ENCODE measurements at regions not wholly inside any gene's neighbourhood (a gene's known extent, or its start where the extent isn't known, plus 50 kb on each side); places are given as distances from the start of the nearest gene placed in this dataset.

DNA sequence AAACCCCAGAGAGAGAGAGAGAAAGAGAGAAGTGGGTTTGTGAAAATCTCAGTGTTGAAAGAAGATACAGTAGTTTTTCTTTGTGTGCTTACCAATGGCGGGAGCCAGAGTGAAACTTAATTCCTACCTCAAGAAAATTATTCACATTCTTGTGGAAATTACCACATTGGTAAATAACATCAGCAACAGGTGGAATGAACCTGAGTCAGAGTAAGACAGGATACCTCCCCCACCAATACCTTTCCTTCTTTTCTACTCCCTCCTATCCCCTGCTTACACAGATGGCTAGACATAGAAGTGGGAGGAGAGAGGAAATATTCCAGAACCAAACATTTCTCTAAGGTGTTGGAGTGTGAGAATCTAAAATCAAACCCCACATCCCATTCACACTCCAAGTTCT lies 793.9 kb downstream of the SORCS3 start:
- H3K4me3 ChIP-seq (ENCODE audit: extremely low read depth in 1 of 4, insufficient read depth in 2 of 4, low read depth in 3 of 4, low read length in 4 of 4): no peak overlapping the region
- no peaks in the 10 kb centered on the region for H3K23me2 ChIP-seq (ENCODE audit: low read depth, low read length)
- no peak overlapping the region for H3K56ac ChIP-seq (replicated peaks; ENCODE audit: insufficient read length, low read depth, low read length)
- no peak overlapping the region for H4K8ac ChIP-seq (ENCODE audit: extremely low read depth, insufficient read depth, low read length)
- peaks cover 3 to 4% of the 10 kb centered on the region in 2 experiments; a peak in 2 of 4 replicates for H3K9me3 ChIP-seq (ENCODE audit: insufficient read depth in 2 of 2, low read depth in 1 of 2, low read length in 1 of 2)
- H3K4ac ChIP-seq (replicated peaks; ENCODE audit: insufficient read length, low read depth, low read length): no peak overlapping the region
- no peak overlapping the region for H2BK120ac ChIP-seq (replicated peaks; ENCODE audit: low read depth, low read length)
- H3K23ac ChIP-seq (ENCODE audit: insufficient read length): no peak overlapping the region
- POLR2A ChIA-PET (ENCODE audit: partially characterized antibody): no interaction called here
- H3K4me2 ChIP-seq (ENCODE audit: insufficient read depth in 1 of 2, low read depth in 2 of 2, low read length in 2 of 2): no peak overlapping the region
- no peaks in the 10 kb centered on the region for H3K79me2 ChIP-seq (ENCODE audit: control insufficient read depth in 1 of 2, insufficient read depth in 2 of 2, low read length in 2 of 2)
- H4K91ac ChIP-seq (replicated peaks; ENCODE audit: insufficient read length, low read length): no peak overlapping the region
- CTCF ChIA-PET (ENCODE audit: partially characterized antibody): no interaction called here
- H3K27ac ChIP-seq (ENCODE audit: low read depth, low read length): no peak overlapping the region
- no peak overlapping the region for H3K18ac ChIP-seq (ENCODE audit: extremely low read depth, low read length)
- no peak overlapping the region for H2BK12ac ChIP-seq (ENCODE audit: low read depth, low read length)
- no peak overlapping the region for H2BK15ac ChIP-seq (ENCODE audit: low read length)
- no peak overlapping the region for H2AFZ ChIP-seq (ENCODE audit: low read length)
- no peak overlapping the region for H3K14ac ChIP-seq (ENCODE audit: insufficient read length)
- H2AK5ac ChIP-seq (ENCODE audit: low read depth, low read length): no peak overlapping the region
- H3K79me1 ChIP-seq (ENCODE audit: low read depth, low read length): no peaks in the 10 kb centered on the region
- H3K4me1 ChIP-seq (replicated peaks in 1 of 4; ENCODE audit: control insufficient read depth in 3 of 4, insufficient read depth in 4 of 4, low read length in 3 of 4): no peaks in the 10 kb centered on the region
- no peak overlapping the region for H2BK20ac ChIP-seq (ENCODE audit: low read length)
- H4K20me1 ChIP-seq (replicated peaks in 1 of 2; ENCODE audit: control insufficient read depth in 1 of 2, insufficient read depth in 2 of 2, low read length in 2 of 2): no peaks in the 10 kb centered on the region
- H3K27me3 ChIP-seq (replicated peaks in 1 of 4; ENCODE audit: control insufficient read depth in 3 of 4, extremely low read depth in 1 of 4, insufficient read depth in 3 of 4, low read length in 3 of 4): no peaks in the 10 kb centered on the region
- H4K5ac ChIP-seq (ENCODE audit: insufficient read length, low read depth, low read length): no peak overlapping the region
- H3K9ac ChIP-seq (replicated peaks in 1 of 4; ENCODE audit: extremely low read depth in 1 of 4, low read depth in 3 of 4, low read length in 3 of 4): no peak overlapping the region
- FAIRE-seq: no peak
- no peak overlapping the region for H2BK5ac ChIP-seq (ENCODE audit: low read depth, low read length)
- WGBS, 2 experiments (ENCODE audit: extremely low coverage in 1 of 2, insufficient coverage in 1 of 2, insufficient read length in 1 of 2, insufficient replicate concordance in 2 of 2, low coverage in 1 of 2, low lambda C conversion rate in 2 of 2, missing lambda C conversion rate in 1 of 2): 79% methylated on average over 1 of the region's 1 CpG; no CpG with 5 or more reads in 1 of the 2 experiments
- peaks cover 0 to 4% (median 0%) of the 10 kb centered on the region in 4 experiments; a peak in 1 of 8 replicates for H3K36me3 ChIP-seq (ENCODE audit: control insufficient read depth in 2 of 4, insufficient read depth in 4 of 4, low read length in 3 of 4)
- DNase-seq (ENCODE audit: low read depth in 1 of 2, low spot score in 2 of 2): no peak
- no peak for TF ChIP-seq SP4 (IDR thresholded peaks at IDR 0.05; ENCODE audit: low read length)
- TF ChIP-seq RBBP5 (IDR thresholded peaks at IDR 0.05; ENCODE audit: borderline replicate concordance, low read depth, low read length): no peak
- TF ChIP-seq POLR2A (IDR thresholded peaks at IDR 0.05; ENCODE audit: control extremely low read depth in 1 of 2, low read depth in 2 of 2, low read length in 2 of 2): no peak
- TF ChIP-seq JUN (IDR thresholded peaks at IDR 0.05; ENCODE audit: low read depth, low read length): no peak
- TF ChIP-seq GABPA (IDR thresholded peaks at IDR 0.05; ENCODE audit: borderline replicate concordance, insufficient read depth, low read length): no peak
- no peak for TF ChIP-seq YY1 (IDR thresholded peaks at IDR 0.05; ENCODE audit: low read depth, low read length)
- no peak for TF ChIP-seq SP1 (IDR thresholded peaks at IDR 0.05; ENCODE audit: low read depth, low read length)
- TF ChIP-seq, protein P1, sequence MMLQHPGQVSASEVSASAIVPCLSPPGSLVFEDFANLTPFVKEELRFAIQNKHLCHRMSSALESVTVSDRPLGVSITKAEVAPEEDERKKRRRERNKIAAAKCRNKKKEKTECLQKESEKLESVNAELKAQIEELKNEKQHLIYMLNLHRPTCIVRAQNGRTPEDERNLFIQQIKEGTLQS (IDR thresholded peaks at IDR 0.05; ENCODE audit: insufficient read depth, low read depth, low read length): no peak
- no peak for TF ChIP-seq TAF7 (optimal IDR thresholded peaks at IDR 0.05; ENCODE audit: borderline replicate concordance, low read depth, low read length)
- no peak for TF ChIP-seq CEBPB (IDR thresholded peaks at IDR 0.05; ENCODE audit: low read depth, low read length)
- no peak for TF ChIP-seq NANOG (IDR thresholded peaks at IDR 0.05; ENCODE audit: insufficient read depth, low read depth, low read length, poor library complexity, severe bottlenecking)
- TF ChIP-seq TBP (IDR thresholded peaks at IDR 0.05; ENCODE audit: low read depth, low read length): no peak
- TF ChIP-seq CHD2 (IDR thresholded peaks at IDR 0.05; ENCODE audit: low read length): no peak
